Stimulated activated CD8-positive, alpha-beta memory T cell treated with anti-CD3 and anti-CD28 coated beads, Interleukin-4, amount 100 ng/mL, for 4 hours (primary cell): ENCODE measurements at regions not wholly inside any gene's neighbourhood (a gene's known extent, or its start where the extent isn't known, plus 50 kb on each side); places are given as distances from the start of the nearest gene placed in this dataset.
"Not testable (repeated sequence)": the region's sequence is repeated elsewhere in the genome, so short reads cannot be mapped to it uniquely, and the experiment has no call there.

ENCODE experiments used
- DNase-seq, 2 donors: peaks; one replicate each; pipeline ENCODE4 v3.0.0-alpha.2; 2020; ENCODE audit warnings: low read depth in 2 of 2, low spot score in 1 of 2

GRCh38 chr14:34103176-34103575, 152.3 kb upstream of the EGLN3 start:
- no peak for DNase-seq

DNA sequence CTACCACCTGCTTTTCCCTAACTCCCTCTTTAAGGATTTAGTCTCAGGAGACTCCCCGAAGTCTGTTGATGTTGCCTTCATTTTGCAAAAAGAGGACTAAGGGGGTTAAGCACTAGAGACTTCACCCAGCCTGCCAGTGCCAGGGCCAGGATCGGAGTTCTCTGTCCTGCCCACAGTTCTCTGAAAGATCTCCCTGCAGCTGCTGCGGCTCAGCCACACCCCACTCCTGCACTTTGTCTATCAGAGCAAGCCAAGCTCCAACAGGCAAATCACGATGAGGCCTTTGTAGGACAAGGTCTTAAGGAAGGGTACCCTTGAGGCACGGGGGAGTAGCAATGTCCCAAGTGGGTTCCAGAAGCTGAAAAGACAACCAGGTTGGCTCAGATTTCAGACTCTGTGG, 148.8 kb upstream of the EGLN3 start:
- no peak for DNase-seq

GRCh38 chr14:34098985-34099349, 148.1 kb upstream of the EGLN3 start:
- DNase-seq = no peak

DNA sequence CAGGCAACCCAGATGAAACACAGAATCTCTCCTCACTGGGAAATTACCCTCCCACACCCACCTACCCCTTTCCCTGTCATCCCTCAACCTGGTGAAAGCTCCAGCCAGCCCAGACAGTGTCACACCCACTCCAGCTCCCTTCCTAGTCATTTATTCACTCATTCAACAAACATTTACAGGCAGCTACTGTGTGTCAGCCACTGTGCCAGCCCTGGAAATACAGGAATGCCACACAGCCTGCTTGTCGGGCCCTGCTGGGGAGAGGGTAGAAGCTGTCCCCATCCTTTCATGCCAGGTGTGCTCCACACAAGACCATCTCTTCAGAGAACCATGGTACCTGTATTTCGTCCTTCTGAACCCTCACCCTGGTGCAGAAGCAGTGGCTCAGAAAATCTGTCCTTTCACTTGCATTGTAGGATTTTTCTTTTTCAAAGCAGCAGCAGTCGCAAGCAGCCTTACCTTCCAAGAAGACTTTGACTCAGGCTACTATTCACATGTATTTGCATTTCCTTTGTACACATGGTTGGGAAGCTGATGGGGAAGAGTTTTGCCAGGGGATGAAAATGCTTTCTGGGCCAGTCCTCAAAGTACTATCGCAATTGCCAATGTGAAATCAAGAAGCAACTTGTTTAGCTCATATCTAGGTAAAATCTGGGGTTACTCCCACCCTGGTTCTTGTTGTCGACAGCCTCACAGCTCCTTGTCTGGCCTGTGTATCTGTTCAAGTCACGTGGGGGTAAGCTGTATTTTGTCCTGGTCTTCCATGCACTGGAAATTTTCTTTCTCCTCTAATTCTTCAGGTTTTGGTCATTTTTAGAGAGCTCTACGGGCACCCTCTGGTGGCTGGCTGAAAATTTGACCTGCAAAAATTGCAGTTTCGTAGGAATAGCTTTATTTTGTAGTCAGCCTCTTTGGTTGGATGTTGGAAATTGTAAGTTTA, 147.4 kb upstream of the EGLN3 start:
- no peak for DNase-seq

- DNase-seq = no peak
Observed at GRCh38 chr14:34097644-34098043, 146.8 kb upstream of the EGLN3 start.

- DNase-seq = no peak
Observed at GRCh38 chr14:34094384-34094783, 143.5 kb upstream of the EGLN3 start.

DNA sequence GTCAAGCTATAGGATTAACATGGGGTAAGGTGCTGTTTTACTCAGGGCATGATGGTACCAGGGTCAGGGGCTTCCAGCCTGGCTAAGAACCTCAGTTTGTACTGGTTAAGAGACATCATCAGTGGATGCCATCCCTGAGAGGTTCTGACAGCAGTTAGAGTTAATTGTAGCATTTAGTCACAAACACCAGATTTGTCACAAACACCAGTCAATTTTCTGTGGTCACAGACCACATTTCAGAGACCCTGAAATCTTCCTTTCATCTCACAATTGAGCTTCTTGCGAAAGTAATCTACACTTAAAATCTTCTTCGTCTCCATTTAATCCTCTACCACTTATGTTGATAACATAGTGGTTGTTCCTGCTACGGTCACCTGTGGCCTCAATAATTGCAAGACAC, 143.0 kb upstream of the EGLN3 start:
- no peak for DNase-seq

DNA sequence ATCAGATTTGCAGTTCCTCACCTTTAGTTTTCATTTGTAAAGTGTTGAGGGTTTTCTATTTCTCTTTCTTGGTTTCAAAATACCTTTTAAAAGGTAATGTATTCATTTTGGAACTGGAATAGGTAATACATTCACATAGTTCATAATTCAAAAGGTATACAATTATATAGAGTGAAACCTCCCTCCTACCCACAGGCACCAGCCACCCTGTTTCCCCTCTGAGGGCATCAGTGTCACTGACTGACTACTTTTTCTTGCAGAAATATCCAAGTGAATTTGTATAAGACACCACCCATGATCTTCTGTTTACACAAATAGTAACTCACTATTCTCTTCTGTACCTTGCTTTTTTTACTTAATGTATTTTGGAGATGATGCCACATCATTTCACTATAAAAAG, 139.6 kb upstream of the EGLN3 start:
- no peak for DNase-seq

- DNase-seq = no peak
Observed at GRCh38 chr14:34088914-34089313, 138.0 kb upstream of the EGLN3 start.

GRCh38 chr14:34087571-34087970, 136.7 kb upstream of the EGLN3 start:
- DNase-seq = no peak

GRCh38 chr14:34086223-34086757, 135.4 kb upstream of the EGLN3 start:
- no peak for DNase-seq

DNA sequence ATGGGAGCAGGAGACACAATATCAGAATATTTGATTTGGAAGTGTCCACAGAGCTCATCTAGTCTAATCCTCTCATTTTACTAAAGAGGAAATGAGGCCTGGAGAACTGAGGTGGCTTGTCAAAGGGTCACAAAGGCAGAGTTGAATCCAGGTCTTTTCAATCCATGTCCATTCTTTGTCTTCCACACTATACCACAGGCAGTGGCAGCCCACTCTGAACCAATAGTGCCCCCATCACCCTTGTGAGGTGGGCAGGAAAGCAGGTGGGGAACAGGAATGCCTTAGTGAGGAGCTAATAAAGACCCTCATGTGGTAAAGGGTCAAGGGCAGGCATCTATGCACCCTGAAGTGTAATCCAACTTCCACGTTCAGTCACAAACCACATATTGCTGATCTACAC, 134.8 kb upstream of the EGLN3 start:
- no peak for DNase-seq

DNA sequence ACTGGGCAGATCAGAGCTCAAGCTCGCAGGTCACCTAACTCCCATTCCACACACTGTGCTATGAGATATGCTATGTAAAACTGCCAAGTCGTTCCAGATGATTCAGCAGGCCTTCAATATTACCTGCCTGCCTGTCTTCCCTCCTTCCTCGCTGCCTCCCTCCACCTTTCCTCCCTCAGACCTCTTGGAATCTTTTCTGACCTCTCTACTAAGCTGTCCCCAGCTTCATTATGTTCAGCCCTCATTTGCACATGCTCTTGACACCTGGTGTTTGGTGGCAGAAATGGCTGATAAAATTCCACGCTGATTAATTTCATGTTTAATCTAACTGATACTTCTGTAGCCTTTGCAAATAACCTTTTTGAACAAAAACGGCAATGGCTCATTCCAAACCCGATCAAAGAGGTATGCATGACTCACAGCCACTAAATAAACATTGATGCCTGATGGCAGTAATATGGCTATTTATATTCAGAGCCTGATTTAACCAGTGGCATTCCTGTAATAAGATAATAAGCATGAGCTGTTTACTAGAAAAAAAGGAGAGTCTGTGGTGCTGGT, 130.8 kb upstream of the EGLN3 start:
- DNase-seq = no peak

DNA sequence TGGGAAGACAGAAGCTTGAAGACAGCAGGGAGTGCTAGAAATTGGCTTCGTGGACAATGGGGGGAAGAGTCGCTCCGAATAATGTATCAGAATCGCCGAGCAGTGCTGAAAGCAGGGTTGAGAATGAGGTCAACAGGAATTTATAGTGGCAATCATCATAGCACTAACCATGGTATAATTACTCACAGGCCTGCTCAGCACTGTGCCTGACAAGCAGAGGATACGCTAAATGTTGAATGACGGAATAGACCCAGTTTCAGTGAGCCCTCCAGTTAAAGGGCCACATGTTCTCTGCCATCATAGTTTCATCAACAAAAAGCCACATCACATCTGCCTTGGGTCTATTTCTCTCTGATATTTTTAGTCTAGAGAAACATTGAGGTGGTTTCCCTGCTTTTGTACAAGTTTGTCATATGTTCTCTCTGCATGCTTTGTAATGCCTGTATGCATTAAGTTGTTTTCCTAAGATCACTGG, 130.3 kb upstream of the EGLN3 start:
- DNase-seq = no peak

- DNase-seq = not testable (repeated sequence)
Observed at GRCh38 chr14:34079643-34080042, 128.8 kb upstream of the EGLN3 start.

DNA sequence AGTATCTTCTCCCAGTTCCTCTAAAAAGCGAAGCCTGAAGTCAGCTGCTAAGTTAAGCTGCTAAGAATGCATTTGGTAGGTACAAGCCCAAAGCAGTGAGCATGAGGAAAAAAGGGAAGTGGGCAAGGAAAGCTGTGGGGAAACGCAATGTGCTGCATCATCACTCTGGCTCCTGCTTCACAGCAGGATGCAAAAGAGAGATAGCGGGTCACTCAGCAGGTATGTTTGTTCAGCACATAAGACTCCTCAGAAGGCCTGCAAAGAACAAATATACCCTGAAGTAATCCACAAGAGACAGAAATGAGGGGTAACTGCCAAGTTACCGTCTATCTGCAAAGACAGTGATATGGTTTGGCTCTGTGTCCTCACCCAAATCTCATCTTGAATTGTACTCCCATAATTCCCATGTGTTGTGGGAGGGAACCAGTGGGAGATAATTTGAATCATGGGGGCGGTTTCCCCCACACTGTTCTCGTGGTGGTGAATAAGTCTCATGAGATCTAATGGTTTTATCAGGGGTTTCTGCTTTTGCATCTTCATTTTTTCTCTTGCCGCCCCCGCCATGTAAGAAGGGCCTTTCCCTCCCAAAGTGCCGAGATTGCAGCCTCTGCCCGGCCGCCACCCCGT, 127.4 kb upstream of the EGLN3 start:
- DNase-seq = no peak

- DNase-seq = no peak
Observed at GRCh38 chr14:34075826-34076225, 125.0 kb upstream of the EGLN3 start.

DNA sequence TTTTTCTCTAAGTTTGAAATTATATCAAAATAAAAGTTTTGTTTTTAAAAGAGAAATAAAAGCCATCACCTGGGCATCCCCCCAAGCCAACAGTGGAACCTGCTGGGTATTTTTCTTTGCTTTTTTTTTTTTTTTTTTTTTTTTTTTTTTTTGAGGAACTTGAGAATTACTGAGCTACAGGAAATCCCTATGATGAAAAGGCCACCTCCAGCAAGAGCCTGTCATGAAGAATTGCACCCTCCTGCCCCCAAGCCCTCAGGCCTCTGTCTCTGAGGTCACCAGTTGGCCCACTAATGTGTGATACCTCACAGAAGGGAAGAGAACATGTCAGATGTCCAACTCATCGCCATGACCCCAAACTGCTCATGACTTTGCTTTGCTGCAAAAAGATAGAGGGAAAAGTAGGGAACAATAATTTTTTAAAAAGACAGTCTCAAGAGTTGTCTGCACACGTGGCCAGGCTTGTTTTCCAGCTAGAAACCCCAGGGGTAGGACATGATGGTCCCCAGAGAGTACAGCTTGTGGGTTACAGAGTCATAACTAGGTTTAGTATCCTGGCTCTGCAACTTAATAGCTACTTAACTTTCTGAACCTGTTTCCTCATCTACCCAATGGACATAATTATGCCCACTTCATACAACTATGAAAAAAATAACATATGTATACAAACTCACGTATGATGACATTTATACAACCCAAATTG, 124.3 kb upstream of the EGLN3 start:
- DNase-seq = no peak

GRCh38 chr14:34072921-34073320, 122.0 kb upstream of the EGLN3 start:
- no peak for DNase-seq

- no peak for DNase-seq
Observed at GRCh38 chr14:34072401-34072800, 121.5 kb upstream of the EGLN3 start.

DNA sequence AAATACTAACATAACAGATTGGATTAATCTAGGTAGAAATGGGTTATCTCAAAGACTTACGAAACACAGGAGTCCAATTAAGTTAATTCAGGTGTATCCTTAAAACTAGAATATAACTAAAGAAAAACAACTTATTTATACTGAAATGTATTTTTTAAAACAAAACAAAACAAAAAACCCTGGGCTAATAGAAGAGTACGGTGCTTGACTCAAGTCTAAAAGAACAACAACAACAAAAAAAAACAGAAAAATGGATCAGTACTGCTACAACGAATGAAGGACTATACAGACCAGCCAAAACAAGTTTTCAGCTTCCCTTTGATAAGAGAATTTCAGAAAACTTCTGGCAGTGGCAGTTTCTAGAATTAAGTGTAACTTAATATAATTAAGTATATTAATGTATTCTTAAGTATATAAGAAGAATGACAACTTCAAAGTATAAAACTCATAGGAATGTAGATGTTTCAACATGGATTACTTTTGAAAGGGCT, 120.1 kb upstream of the EGLN3 start:
- DNase-seq = no peak
